Activated gamma-delta T cell treated with anti-CD3 and anti-CD28 coated beads, Interleukin-2, amount 50 U/mL, for 16 hours (primary cell): ENCODE measurements at regions not wholly inside any gene's neighbourhood (a gene's known extent, or its start where the extent isn't known, plus 50 kb on each side); places are given as distances from the start of the nearest gene placed in this dataset.
"Not testable (repeated sequence)": the region's sequence is repeated elsewhere in the genome, so short reads cannot be mapped to it uniquely, and the experiment has no call there.

Experiments used
- DNase-seq: peaks from one replicate; pipeline ENCODE4 v3.0.0-alpha.2; 2020; ENCODE audit warnings: low read depth

DNA sequence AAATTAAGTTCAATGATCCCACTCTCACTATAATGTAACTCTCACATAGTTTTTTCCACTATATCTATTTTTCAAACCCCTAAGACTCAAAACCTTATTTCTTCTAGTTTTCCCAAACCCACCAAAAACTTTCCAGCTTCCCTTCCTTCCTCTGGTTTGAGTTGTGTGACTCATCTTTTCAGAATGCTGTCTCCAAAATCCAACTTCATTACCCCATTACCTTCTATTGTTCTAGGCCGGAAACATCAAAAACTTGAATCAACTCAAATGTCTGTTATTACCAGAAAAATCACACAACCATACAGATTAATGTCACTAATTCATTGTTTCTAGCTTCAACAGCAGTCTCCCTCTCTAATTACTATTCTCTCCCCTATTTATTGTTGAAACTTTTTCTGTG lies 1090.3 kb downstream of the HACE1 start:
- no peak for DNase-seq

DNA sequence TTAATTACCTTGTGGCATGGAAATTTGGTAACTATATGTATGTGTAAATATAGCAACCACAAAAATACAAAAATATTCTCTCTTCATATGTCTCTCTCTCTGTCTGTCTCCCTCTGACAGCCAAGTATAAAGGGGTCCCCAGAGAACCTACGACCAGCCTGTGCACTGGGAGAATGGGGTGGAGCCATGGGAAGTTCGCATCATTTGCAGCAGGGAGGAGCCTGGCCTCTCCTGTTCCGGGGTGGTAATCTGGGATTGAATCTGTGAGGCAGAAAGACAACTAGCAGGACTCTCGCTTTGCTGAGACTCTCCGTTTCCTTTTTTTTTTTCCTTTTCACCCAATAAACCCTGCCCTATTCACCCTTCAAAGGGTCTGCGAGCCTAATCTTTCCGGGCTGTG lies 1109.1 kb downstream of the HACE1 start:
- no peak for DNase-seq

DNA sequence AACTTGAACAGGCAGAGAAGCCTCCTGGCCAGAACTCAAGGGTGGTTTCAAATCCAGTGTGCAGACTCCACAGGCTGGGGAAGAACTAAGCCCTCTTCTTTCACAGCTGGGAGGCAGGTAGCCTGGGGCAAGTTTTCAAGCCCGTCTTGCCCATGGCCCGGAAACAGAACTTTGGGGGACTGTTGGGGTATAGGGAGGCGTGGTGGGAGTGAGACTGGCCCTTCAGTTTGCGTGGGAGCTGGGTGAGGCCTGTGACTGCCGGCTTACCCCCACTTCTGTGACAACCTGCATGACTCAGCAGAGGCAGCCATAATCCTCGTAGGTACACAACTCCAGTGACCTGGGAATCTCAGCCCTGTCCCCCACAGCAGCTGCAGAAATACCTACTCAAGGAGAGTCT lies 1125.7 kb downstream of the HACE1 start:
- no peak for DNase-seq

DNA sequence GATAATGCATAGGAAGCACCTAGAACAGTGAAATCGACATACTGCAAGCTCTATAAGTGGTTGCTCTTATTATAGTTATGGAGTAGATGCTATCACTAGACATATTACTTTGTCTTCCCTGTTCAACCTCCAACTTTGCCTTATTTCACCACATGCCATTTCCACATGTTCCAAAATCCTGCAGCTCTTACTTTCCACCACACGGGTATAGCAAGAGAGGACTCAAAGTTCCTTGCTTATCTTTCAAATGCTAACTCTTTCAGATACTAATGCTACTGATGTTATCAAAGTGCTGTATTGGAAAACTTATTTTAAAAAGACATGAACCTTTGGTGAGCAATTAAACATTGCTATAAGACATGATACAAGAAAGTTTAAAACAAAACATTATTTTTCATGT lies 1130.1 kb downstream of the HACE1 start:
- no peak for DNase-seq

DNA sequence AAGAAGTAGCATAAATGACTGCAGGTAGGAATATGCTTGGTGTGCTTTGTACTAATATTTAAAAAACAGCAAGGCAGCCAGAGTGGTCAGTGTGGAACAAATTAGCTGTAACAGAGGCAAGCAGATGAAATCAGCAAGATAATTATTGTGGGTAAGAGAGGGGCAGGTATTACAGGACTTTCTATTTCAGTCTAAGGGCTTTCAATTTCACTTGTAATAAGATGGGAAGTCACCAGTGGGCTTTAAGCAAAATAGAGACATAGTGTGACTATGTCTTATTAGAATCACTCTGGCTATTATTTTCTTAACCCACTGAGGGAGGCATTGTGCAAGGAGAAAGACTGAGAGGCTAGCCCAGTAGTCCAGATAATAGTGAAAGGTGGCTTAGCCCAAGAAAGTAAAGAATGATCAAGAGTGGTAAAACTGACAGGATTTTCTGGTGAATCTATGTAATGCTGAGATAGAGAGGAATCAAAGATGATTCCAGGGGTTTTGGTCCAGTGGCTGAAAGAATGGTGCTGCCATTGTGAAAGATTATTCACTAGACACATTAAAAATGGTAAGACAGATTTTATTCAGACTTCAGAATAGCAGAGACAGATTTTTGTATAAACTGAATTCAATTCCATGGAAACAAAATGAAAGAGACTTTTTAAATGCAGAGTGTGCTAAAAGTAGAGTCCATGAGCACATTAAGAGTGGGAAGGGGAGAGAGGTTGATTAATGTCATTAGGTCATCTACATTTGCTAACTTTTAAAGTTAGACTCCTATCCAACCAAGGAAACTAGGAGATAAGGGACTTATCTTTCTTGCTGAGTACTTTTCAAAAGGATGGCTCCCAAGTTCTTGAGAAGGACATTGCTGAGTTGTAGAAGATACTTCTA lies 1136.0 kb downstream of the HACE1 start:
- DNase-seq, result no peak

DNA sequence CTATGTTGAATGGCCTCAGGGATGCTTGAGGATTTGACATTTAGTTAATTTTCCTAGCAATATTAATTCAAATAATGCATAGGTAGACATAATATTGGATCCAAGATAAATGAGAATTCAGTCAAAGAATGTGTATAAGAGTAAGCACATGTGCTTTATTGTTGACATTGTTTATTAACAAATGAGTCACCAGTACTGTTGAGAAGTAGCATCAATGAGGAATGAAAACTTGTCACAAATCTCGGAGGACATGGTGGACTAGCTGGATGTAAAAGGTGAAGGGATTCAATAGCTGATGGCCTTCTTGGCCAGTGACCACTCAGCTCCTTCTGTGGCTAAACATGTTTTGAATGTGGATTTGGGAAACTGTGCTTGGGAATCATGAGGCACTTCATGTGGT lies 1137.0 kb downstream of the HACE1 start:
- no peak for DNase-seq

DNA sequence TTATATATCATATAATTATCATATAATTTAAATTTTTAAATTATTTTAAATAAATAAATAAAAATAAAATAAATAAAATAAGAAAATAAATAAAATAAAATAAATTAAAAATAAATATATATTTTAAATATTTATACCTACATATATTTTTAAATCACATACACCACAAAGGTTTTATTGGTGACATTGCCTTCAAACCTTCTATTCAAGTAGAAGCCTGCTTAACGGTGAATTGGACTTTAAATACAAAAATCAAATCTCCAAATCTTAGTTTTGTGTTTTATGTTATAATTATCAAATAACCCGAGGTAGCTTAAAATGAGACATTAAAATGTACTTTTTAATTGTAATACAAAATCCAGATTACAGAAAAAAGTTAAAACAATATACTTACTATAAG lies 1137.8 kb downstream of the HACE1 start:
- no peak for DNase-seq

DNA sequence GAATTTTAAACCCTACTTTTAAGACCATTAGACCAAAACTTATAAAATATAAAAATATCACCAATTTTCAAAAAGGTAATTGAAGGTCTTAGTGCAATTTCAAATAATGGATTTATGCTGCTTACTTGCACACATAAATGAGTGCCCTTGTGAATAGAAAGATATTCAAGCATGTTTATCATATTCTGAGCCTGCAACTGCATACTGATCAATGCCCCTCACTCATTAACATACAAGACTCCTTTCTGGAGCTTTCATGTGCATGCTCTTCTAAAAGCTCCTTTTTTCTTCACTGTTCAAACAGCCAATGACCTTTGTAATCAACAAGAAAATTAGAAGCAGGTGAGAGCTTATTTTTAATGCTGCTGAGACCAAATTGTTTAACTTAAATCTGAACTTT lies 1139.3 kb downstream of the HACE1 start:
- DNase-seq, result no peak

DNA sequence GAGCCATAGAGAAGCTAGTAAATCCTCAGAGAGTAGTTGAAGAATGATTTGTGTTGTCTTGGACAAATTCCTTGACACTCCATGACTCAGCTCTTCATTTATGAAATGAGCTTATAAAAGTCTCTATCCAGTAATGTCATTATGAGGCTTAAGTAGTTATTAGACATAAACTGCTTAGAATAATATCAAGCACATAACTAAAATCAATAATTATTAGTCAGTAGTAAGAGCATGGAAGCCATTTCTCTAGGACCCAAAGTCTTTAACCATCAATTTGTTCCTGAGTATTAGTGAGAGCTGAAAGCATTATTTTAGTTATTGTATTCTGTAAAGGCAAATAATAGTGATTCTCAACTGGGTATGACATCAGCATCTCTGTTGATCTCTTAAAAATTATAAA lies 1140.2 kb downstream of the HACE1 start:
- no peak for DNase-seq

DNA sequence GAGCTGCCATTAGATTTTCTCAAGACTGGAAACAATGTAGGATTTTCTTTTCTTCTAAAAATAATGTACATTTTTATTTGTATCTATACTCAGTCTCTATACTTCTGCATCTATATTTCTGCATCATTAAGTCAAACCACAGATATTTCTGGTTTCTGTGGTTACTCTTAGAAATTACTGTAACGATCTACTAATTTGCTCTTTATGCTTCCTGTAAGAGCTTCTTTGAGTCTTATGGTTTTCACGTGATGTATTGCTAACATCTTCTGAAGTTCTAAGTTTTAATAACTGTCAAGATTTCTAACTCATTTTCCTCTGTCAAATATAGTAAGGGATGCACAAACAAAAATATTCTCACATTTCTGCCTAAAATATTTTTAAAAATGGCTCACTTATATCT lies 1144.5 kb downstream of the HACE1 start:
- DNase-seq, result no peak

DNA sequence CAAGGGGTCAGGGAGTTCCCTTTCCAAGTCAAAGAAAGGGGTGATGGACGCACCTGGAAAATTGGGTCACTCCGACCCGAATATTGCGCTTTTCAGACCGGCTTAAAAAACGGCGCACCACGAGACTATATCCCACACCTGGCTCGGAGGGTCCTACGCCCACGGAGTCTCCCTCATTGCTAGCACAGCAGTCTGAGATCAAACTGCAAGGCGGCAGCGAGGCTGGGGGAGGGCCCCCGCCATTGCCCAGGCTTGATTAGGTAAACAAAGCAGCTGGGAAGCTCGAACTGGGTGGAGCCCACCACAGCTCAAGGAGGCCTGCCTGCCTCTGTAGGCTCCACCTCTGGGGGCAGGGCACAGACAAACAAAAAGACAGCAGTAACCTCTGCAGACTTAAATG lies 1150.5 kb downstream of the HACE1 start:
- DNase-seq, result not testable (repeated sequence)

DNA sequence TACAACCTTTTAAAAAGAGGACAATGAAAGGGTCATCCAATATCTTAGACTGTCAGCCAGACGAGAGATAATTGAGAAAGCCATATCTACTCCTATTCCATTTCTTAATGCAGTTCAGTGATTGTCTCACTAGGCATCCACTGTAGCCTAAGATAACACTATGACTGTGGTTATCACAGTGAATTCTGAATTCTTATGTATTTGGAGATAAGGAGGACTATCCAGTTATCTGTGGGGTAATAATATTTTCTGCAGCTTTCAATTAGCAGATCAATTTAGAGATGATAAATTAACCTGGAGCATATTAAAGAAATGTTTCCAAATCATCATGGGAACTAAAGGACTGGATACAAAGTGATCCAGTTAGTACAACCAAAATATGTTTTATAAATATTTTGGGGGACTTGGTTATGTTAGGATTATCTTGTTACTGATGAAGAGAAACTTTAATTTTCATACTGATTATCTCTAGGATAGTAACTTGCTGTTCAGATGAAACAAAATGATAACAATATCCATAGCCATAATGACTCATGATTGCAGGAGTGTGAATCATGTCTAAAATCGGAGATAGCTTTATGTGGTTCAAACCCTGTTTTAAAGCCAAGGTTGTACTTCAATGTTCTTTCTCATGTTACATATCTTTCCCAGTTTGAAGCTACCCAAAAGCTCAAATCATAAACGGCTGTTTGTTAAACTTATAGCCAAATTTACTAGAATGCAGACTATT lies 1152.0 kb downstream of the HACE1 start:
- DNase-seq, result no peak

DNA sequence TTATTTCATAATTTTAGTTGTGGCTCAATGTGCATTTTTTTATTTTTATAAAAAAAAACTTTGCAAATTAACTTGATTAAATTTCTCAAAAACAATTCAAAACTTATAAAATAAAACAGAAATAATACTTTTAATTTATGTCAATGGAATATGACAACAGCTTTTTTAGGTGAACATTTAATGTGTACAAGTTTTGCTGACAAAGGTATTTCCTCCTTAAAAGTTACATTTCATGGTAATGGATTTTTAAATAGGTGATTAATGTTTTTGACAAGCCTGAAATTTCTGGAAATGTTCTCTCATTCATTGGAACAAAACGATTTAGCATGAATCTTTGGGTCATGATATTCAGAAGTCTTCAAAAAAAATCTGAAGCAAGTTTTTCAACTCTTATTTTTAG lies 1160.0 kb downstream of the HACE1 start:
- no peak for DNase-seq

DNA sequence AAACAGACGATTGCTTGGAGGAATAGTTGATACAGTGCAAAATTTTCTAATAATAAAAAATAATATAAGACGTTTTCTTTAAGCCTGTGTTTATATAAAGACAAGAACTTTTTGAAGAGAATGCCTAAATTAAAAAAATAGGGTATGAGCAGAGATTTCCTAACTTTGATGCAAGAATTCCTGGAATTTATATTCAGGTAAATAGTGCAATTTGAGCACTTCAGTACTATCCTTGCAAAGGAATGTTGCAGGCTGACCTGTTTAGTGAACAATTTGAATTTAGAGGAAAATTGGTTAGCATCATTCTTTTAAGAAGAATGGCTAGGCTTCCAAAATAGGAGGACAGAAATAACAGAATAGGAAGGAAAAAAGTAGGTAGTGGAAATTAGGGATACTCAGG lies 1172.3 kb downstream of the HACE1 start:
- no peak for DNase-seq

DNA sequence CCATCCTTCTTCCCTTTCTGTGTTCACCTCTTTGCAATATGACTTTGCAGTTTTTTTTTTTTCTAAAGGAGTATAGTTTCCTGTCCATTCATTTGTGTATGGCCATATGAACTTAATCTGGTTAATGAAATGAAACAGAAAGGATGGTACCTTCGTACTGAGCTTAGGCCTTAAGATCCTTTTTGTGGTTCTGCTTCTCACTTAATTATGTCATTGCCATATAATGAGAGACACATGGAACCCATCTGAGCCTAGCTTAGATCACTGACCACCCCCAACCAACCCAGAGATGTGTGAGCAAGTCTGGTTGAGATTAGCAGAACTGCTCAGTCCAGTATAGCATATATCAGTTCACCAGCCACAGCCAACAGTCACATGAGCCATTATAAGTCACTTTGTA lies 1179.6 kb downstream of the HACE1 start:
- DNase-seq, result no peak

DNA sequence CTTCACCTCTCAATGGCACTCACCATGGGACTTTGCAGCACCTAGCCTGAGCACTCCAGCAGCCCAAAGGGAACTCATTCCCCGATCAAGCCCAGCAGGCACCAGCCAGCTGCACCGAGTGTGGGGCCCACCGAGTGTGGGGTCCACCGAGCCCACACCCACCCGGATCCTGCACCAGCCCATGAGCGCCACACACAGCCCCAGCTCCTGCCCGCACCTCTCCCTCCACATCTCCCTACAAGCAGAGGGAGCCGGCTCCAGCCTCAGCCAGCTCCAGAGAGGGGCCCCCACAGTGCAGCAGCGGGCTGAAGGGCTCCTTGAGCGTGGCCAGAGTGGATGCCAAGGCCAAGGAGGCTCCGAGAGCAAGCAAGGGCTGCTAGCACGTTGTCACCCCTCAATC lies 1182.4 kb downstream of the HACE1 start:
- DNase-seq, result no peak

DNA sequence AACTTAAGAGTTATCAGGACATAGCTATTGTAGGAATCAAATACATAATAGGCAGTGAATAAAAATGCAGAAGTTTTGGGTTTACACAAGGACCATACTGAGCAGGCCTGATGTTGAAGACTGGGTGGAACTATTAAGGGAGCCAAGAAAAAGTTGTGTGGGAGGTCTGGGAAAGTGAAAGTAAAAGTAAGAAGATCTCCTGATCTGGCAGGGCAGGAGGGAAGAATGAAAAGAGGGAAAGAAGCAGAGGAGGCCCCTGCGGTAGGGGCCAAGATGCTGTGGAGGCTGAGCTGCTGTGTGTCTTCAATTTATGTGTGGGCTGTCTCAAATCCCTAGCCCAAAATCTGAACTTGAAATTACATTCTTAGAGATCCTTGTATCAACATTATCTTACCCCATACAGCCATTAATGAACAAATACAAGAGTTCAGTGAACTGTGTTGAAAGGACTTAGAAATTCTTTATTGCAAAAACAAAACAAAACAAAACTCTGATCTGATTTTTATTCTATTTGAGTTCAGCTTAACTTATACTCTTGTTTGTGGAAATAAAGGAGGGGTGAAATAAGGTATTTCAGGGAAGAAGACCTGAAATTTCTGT lies 1183.8 kb downstream of the HACE1 start:
- DNase-seq, result no peak

DNA sequence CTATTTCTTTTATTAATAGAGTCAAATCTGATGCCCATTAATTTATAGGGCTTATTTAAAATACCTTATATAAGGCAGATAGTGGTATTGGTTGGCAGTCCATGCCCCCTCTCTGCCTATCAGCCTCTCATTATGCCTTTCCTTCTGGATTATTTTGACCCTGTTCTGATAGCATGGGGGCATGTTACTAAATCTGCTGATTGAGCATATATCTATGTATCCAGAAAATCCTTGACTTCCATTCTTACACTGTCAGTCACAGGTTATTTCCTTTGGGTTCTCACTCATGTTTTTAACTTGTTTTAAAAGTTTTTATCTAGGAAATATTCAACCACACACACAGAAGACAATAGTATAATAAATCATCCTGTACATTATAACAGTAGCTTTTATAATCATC lies 1184.9 kb downstream of the HACE1 start:
- DNase-seq, result no peak

DNA sequence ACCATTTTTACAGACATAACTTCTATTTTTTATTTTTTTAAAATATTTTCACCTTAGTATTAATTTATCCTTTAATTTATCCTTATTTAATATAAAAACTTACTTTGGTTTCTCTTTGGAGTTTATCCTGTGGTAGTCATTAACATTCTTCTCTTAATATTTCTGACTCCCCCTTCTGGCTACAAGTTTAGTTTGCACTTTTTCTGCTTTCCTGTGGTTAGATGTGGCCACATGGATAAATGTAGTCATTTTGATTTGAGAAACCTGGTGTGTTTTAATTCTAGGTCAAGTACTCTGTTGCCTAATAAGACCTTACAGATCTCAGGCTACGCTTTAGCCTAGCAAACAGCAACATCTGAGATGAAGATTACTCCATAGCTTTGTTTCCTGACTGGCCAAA lies 1187.5 kb downstream of the HACE1 start:
- DNase-seq, result no peak

DNA sequence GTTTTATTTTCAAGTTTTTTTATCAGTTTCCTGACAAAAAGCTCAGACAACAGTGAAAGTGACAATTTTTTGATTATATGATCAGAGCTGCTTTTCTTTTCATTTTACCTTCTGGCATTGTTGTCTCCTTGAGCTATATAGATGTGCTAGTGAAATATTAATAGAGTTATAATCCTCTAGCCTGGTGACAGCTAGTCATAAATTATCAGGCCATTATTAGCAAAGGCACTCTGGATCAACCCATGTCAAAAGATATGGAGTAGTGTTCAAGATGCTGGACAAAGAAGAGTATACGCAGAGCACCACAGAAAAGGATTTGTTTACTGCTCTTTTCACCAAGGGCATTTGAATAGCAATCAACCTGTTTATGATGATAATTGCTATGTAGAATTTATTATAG lies 1230.1 kb downstream of the HACE1 start:
- no peak for DNase-seq

DNA sequence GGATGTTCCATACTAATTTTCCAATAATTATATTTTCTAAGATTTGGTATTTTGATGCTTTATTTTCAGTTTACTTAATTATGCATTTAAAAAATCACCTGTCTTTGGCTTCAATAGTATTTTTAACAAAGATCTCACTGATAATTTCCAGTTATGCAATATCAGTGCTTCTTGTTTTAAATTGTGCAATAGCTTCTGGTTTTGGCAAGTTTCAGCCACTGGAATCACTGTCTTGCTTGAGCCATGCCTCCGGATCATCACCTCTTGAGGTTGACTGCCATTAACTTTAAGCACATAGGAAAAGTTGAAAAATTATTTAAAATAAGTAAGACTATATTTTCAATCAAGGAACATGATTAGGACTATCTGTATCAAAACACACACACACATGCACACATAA lies 1242.1 kb downstream of the HACE1 start:
- DNase-seq, result no peak

DNA sequence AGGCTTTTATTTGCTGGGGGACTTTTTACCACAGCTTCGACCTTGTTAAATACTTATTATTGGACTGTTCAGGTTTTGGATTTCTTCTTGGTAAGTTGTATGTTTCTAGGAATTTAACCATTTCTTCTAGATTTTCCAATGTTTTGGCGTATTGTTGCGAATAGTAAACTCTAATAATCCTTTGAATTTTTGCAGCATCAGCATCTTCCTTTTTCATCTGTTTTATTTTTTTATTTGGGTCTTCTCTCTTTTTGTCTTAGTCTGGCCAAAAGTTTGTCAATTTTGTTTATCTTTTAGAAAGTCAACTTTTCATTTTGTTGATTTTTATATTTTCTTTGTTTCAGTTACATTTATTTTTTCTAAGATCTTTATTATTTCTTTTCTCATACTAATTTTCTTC lies 1272.0 kb downstream of the HACE1 start:
- DNase-seq, result no peak

DNA sequence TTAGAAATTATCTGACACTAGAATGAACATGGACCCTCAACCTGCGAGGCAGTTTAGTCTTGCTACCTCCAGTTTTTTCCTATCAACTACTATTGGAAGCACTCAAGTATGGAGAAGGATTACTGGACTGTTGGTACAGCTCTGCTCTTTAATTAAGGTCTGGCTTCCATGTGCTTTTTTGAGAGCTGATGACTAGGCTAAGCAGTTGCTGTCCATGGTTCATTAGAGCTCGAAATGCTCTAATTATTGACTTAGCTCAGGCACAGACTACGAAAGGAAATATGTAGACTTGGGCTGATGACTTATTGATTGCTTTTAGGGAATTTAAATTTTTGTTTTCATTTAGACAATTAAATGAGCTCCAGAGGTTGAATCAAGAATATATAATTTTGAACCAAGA lies 1281.6 kb downstream of the HACE1 start:
- DNase-seq, result no peak
